ENCODE measurements at regions not wholly inside any gene's neighbourhood (a gene's known extent, or its start where the extent isn't known, plus 50 kb on each side); places are given as distances from the start of the nearest gene placed in this dataset.

DNA sequence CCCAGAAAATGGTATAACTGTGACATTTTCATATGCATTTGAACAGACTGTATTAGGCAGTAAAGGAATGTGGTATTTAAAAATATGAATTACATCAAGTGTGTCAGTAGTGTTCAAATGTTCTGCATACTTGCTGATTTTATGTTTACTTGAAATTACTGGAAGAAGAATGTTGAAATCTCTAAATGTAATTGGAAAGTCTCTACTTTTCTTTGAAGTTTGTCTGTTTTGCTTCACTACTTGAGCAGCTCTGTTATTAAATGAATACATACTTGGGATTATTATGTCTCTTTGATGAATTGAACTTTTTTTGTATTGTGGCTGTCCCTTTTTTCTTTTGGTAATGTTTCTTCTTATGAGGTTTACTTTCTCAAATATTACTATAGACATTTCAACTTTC lies 205.6 kb downstream of the TAF11L14 start:
- intact Hi-C loops (cut with micrococcal nuclease; ENCODE audit: unreplicated experiment) = no loop called here
- Histone ChIP-seq H3K36me3 (ENCODE audit: control insufficient read depth, insufficient read depth, low read length) (no peaks in the 10 kb centered on the region), H3K27ac (ENCODE audit: low read length) (no peak overlapping the region), H3K4me1 (ENCODE audit: control insufficient read depth, insufficient read depth, low read length) (no peaks in the 10 kb centered on the region), H3K27me3 (ENCODE audit: control insufficient read depth, insufficient read depth, low read length) (no peaks in the 10 kb centered on the region), H3K4me3 (ENCODE audit: low read depth in 2 of 2, low read length in 2 of 2) (no peak overlapping the region), H3K9me3 (ENCODE audit: control insufficient read depth, insufficient read depth, low read depth, low read length) (no peaks in the 10 kb centered on the region)
- POLR2A ChIA-PET = no interaction called here
- ATAC-seq (no peak), DNase-seq (ENCODE audit: low read depth, low spot score) (no peak)
- no peak for TF ChIP-seq TCF7L2 (IDR thresholded peaks at IDR 0.05; ENCODE audit: low read depth, low read length)
- in situ Hi-C loops (cut with HindIII; ENCODE audit: low pct_unique_long_range_greater_than_20kb, low sequenced_read_pairs) = no loop called here
- BruUV-seq (replicated peaks) = no TSS peak
- CTCF ChIA-PET = no interaction called here

DNA sequence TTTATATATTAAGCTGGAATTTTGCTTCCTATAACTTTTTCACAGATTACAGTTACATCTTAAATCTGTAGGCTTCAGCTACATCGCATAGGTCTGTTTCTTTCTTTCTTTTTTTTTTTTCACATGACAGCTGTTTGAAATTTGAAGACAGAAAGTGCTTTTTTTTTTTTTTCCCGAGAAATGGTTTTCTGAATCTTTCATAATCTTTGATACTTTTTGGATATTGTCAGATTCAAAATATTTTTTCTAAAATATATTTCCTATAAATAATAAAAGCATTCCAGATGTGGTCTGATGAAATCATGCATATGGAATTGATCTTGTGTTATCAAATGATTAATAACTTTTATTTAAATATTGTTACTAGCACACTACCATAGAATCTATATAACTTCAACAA lies 212.2 kb downstream of the TAF11L14 start:
- no TSS peak for BruUV-seq (replicated peaks)
- intact Hi-C loops (cut with micrococcal nuclease; ENCODE audit: unreplicated experiment) (no loop called here), in situ Hi-C loops (cut with HindIII; ENCODE audit: low pct_unique_long_range_greater_than_20kb, low sequenced_read_pairs) (no loop called here)
- H3K4me1 ChIP-seq (ENCODE audit: control insufficient read depth, insufficient read depth, low read length) = no peaks in the 10 kb centered on the region
- no peaks in the 10 kb centered on the region for H3K9me3 ChIP-seq (ENCODE audit: control insufficient read depth, insufficient read depth, low read depth, low read length)
- CTCF ChIA-PET = no interaction called here
- DNase-seq (ENCODE audit: low read depth, low spot score) (no peak), ATAC-seq (no peak)
- no peak overlapping the region for H3K27ac ChIP-seq (ENCODE audit: low read length)
- H3K27me3 ChIP-seq (ENCODE audit: control insufficient read depth, insufficient read depth, low read length) = no peaks in the 10 kb centered on the region
- H3K36me3 ChIP-seq (ENCODE audit: control insufficient read depth, insufficient read depth, low read length) = no peaks in the 10 kb centered on the region
- no peak for TF ChIP-seq POLR2AphosphoS5 (IDR thresholded peaks at IDR 0.05; ENCODE audit: low read depth, low read length)
- TF ChIP-seq TCF7L2 (IDR thresholded peaks at IDR 0.05; ENCODE audit: low read depth, low read length) = no peak
- TF ChIP-seq SIN3A (IDR thresholded peaks at IDR 0.05; ENCODE audit: borderline replicate concordance, insufficient read depth, low read depth, low read length) = no peak
- TF ChIP-seq, protein P1, sequence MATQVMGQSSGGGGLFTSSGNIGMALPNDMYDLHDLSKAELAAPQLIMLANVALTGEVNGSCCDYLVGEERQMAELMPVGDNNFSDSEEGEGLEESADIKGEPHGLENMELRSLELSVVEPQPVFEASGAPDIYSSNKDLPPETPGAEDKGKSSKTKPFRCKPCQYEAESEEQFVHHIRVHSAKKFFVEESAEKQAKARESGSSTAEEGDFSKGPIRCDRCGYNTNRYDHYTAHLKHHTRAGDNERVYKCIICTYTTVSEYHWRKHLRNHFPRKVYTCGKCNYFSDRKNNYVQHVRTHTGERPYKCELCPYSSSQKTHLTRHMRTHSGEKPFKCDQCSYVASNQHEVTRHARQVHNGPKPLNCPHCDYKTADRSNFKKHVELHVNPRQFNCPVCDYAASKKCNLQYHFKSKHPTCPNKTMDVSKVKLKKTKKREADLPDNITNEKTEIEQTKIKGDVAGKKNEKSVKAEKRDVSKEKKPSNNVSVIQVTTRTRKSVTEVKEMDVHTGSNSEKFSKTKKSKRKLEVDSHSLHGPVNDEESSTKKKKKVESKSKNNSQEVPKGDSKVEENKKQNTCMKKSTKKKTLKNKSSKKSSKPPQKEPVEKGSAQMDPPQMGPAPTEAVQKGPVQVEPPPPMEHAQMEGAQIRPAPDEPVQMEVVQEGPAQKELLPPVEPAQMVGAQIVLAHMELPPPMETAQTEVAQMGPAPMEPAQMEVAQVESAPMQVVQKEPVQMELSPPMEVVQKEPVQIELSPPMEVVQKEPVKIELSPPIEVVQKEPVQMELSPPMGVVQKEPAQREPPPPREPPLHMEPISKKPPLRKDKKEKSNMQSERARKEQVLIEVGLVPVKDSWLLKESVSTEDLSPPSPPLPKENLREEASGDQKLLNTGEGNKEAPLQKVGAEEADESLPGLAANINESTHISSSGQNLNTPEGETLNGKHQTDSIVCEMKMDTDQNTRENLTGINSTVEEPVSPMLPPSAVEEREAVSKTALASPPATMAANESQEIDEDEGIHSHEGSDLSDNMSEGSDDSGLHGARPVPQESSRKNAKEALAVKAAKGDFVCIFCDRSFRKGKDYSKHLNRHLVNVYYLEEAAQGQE (IDR thresholded peaks at IDR 0.05; ENCODE audit: insufficient read depth in 1 of 2, low read depth in 2 of 2, low read length in 1 of 2) = no peak
- TF ChIP-seq, protein P2, sequence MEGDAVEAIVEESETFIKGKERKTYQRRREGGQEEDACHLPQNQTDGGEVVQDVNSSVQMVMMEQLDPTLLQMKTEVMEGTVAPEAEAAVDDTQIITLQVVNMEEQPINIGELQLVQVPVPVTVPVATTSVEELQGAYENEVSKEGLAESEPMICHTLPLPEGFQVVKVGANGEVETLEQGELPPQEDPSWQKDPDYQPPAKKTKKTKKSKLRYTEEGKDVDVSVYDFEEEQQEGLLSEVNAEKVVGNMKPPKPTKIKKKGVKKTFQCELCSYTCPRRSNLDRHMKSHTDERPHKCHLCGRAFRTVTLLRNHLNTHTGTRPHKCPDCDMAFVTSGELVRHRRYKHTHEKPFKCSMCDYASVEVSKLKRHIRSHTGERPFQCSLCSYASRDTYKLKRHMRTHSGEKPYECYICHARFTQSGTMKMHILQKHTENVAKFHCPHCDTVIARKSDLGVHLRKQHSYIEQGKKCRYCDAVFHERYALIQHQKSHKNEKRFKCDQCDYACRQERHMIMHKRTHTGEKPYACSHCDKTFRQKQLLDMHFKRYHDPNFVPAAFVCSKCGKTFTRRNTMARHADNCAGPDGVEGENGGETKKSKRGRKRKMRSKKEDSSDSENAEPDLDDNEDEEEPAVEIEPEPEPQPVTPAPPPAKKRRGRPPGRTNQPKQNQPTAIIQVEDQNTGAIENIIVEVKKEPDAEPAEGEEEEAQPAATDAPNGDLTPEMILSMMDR (IDR thresholded peaks at IDR 0.05) = no peak
- POLR2A ChIA-PET = no interaction called here
- no peak overlapping the region for H3K4me3 ChIP-seq (ENCODE audit: low read depth in 2 of 2, low read length in 2 of 2)

DNA sequence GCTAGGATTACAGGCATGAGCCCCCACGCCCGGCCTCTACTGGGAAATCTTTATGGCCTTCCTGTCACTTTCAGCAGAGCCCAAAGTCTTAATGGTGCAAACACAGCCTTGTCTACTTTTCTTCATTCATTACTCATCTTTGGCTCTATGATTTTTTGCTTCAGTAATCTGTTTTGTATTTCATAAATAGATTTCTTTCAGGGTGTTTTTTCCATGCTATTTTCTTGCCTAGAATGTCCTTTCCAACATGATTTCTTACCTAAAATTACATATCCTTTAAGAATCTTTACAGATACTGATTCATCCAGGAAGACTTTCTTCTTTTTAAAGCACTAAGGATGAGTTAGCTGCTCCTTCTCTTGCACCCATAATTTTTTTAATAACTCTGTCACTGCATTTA lies 213.0 kb downstream of the TAF11L14 start:
- CTCF ChIA-PET = no interaction called here
- ATAC-seq (no peak), DNase-seq (ENCODE audit: low read depth, low spot score) (no peak)
- POLR2A ChIA-PET = no interaction called here
- TF ChIP-seq, protein P2 (IDR thresholded peaks at IDR 0.05) = no peak
- TF ChIP-seq POLR2AphosphoS5 (IDR thresholded peaks at IDR 0.05; ENCODE audit: low read depth, low read length) = no peak
- no peak for TF ChIP-seq SIN3A (IDR thresholded peaks at IDR 0.05; ENCODE audit: borderline replicate concordance, insufficient read depth, low read depth, low read length)
- TF ChIP-seq, protein P1 (IDR thresholded peaks at IDR 0.05; ENCODE audit: insufficient read depth in 1 of 2, low read depth in 2 of 2, low read length in 1 of 2) = no peak
- TF ChIP-seq TCF7L2 (IDR thresholded peaks at IDR 0.05; ENCODE audit: low read depth, low read length) = no peak
- Histone ChIP-seq H3K4me1 (ENCODE audit: control insufficient read depth, insufficient read depth, low read length) (no peaks in the 10 kb centered on the region), H3K27me3 (ENCODE audit: control insufficient read depth, insufficient read depth, low read length) (no peaks in the 10 kb centered on the region), H3K27ac (ENCODE audit: low read length) (no peak overlapping the region), H3K4me3 (ENCODE audit: low read depth in 2 of 2, low read length in 2 of 2) (no peak overlapping the region), H3K9me3 (ENCODE audit: control insufficient read depth, insufficient read depth, low read depth, low read length) (no peaks in the 10 kb centered on the region), H3K36me3 (ENCODE audit: control insufficient read depth, insufficient read depth, low read length) (no peaks in the 10 kb centered on the region)
- no TSS peak for BruUV-seq (replicated peaks)
- intact Hi-C loops (cut with micrococcal nuclease; ENCODE audit: unreplicated experiment) (no loop called here), in situ Hi-C loops (cut with HindIII; ENCODE audit: low pct_unique_long_range_greater_than_20kb, low sequenced_read_pairs) (no loop called here)
